Esophagus (tissue), 2 donors: ENCODE measurements at regions not wholly inside any gene's neighbourhood (a gene's known extent, or its start where the extent isn't known, plus 50 kb on each side); places are given as distances from the start of the nearest gene placed in this dataset.

Experiments
- H3K27ac ChIP-seq, 2 donors: one replicate each; pipeline ENCODE4 v1.5.1; 2013; ENCODE audit warnings: low read depth in 2 of 2, mild to moderate bottlenecking in 2 of 2, inconsistent platforms in 1 of 2, low read length in 1 of 2, moderate library complexity in 1 of 2
- H3K27me3 ChIP-seq, 2 donors: one replicate each; pipeline ENCODE4 v1.6.1; 2013; ENCODE audit warnings: low read length in 2 of 2, control low read depth in 1 of 2, mild to moderate bottlenecking in 1 of 2; ENCODE audit not compliant: insufficient read depth in 2 of 2, control insufficient read depth in 1 of 2
- H3K36me3 ChIP-seq, 2 donors: one replicate each; pipeline ENCODE4 v1.6.1; 2013; ENCODE audit warnings: low read length in 1 of 2; ENCODE audit not compliant: control insufficient read depth in 2 of 2, insufficient read depth in 2 of 2
- H3K4me1 ChIP-seq, 2 donors: one replicate each; pipeline ENCODE4 v1.6.1; 2013; ENCODE audit warnings: low read length in 1 of 2; ENCODE audit not compliant: control insufficient read depth in 2 of 2, insufficient read depth in 2 of 2
- H3K4me3 ChIP-seq, 2 donors: one replicate each; pipeline ENCODE4 v1.5.1; 2013; ENCODE audit warnings: low read length in 2 of 2, mild to moderate bottlenecking in 2 of 2, low read depth in 1 of 2, moderate library complexity in 1 of 2
- H3K9me3 ChIP-seq, 2 donors: one replicate each; pipeline ENCODE4 v1.6.1; 2013; ENCODE audit warnings: mild to moderate bottlenecking in 2 of 2, low read depth in 1 of 2, low read length in 1 of 2, moderate library complexity in 1 of 2; ENCODE audit not compliant: control insufficient read depth in 2 of 2, insufficient read depth in 1 of 2
- WGBS, 2 donors: extraction: QIAGEN DNeasy Blood & Tissue Kit; methylation state at CpG; one replicate each; pipeline ENCODE4 v1.1.7; 2013; 5-methylcytosine and 5-hydroxymethylcytosine counted together
- donor health status: healthy with polysubstance abuse.
- donor health status: Bipolar disorder and iron deficiency.

DNA sequence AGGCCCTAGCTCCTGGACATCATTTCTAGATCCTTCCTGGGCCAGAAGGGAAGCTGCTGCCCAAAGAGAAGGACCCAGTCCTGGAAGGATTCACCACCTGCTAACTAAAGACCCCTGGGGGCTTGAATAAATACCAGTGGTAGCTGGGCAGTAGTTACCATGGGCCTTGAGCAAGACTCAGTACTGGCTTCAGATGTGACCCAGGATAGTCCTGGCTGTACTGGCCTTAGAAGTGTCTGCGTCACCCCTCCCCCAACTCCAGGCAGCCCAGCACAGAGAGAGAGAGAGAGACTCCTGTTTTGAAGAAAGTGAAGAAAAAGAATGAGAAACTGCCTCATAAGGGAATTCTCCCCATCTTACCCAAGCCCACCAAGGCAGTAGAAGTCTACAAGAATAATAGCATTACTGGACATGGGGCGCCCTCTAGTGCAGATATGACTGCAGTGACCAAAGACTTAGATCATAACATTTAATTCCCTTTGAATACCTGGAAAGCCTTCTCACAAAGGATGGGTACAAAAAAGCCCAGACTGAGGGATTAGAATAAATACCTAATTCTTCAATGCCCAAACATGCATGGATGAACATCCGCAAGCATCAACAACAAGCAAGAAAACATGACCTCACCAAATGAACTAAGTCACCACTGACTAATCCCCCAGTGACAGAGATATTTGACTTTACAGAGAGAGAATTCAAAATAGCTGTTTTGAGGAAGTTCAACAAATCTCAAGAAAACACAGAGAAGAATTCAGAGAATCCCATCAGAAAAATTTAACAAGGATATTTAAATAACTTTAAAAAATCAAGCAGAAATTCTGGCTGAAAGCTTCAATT is 171.8 kb downstream of the HNRNPD start:
- no peak overlapping the region for H3K27ac ChIP-seq
- H3K36me3 ChIP-seq: no peaks in the 10 kb centered on the region
- H3K4me1 ChIP-seq: no peaks in the 10 kb centered on the region
- H3K9me3 ChIP-seq: no peaks in the 10 kb centered on the region
- H3K4me3 ChIP-seq: no peak overlapping the region
- WGBS, 2 donors: 53% methylated on average over 3 of the region's 3 CpGs
- H3K27me3 ChIP-seq: no peaks in the 10 kb centered on the region

DNA sequence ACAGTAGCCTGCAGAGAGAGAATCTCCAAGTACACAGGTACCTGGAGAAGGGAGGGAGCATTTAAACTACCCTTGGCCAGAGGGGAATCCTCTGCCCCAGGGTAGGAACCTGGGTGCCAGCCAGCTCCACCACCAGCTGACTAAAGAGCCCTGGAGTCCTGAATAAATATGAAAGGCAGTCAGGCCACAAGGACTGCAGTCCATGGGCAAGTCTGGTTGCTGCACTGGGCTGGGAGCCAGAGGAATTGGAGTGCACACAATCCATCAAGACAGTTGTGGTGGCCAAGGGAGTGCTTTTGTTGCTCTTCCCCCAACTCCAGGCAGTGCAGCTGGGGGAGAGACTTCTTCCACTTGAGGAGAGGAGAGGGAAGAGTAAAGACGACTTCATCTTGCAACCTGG is 172.5 kb downstream of the HNRNPD start:
- Histone ChIP-seq H3K4me1 (no peaks in the 10 kb centered on the region), H3K27ac (no peak overlapping the region), H3K9me3 (no peaks in the 10 kb centered on the region), H3K27me3 (no peaks in the 10 kb centered on the region), H3K36me3 (no peaks in the 10 kb centered on the region), H3K4me3 (no peak overlapping the region)
- 62 to 96% methylated on average over 1 of the region's 1 CpG for WGBS, 2 donors

DNA sequence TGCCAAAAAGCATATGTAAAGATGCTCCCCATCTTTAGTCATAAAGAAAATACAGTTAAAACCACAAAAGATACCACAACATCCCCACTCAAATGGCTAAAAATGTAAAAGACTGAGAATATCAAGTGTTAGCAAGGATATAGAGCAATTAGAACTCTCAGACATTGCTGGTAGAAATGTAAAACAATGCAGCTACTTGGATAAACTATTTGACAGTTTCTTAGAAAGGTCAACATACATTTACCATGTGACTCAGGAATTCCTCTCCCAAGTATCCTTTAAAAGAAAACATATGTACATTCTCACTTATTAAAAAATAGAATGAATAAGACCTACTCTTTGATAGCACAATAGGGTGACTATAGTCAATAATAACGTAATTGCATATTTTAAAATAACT is 173.7 kb downstream of the HNRNPD start:
- Histone ChIP-seq H3K4me3 (no peak overlapping the region), H3K36me3 (no peaks in the 10 kb centered on the region), H3K4me1 (no peaks in the 10 kb centered on the region), H3K27me3 (no peaks in the 10 kb centered on the region), H3K9me3 (no peaks in the 10 kb centered on the region), H3K27ac (no peak overlapping the region)
- WGBS, 2 donors: 73 to 76% methylated on average over 1 of the region's 1 CpG

DNA sequence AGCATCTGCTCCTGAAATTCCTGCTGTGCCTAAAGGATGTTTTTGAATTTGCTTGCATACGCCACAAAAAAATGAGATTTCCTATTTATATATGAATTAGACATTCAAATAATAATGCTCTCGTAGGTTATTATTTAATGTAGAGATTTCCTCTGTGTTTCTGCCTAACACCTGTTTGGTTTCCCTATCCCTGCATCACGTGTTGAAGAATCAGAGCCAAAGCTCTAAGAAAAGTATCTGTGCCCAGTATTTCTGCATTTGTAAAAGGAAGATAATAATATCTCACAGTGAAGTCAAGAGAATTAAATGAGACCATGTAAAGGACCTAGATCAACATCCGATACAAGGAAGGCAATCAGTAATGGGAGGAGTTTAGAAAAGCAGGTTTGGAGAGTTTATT is 179.5 kb downstream of the HNRNPD start:
- Histone ChIP-seq H3K4me3 (no peak overlapping the region), H3K27me3 (no peaks in the 10 kb centered on the region), H3K27ac (no peak overlapping the region), H3K36me3 (no peaks in the 10 kb centered on the region), H3K9me3 (no peaks in the 10 kb centered on the region), H3K4me1 (no peaks in the 10 kb centered on the region)
- 62 to 73% methylated on average over 4 of the region's 4 CpGs for WGBS, 2 donors

DNA sequence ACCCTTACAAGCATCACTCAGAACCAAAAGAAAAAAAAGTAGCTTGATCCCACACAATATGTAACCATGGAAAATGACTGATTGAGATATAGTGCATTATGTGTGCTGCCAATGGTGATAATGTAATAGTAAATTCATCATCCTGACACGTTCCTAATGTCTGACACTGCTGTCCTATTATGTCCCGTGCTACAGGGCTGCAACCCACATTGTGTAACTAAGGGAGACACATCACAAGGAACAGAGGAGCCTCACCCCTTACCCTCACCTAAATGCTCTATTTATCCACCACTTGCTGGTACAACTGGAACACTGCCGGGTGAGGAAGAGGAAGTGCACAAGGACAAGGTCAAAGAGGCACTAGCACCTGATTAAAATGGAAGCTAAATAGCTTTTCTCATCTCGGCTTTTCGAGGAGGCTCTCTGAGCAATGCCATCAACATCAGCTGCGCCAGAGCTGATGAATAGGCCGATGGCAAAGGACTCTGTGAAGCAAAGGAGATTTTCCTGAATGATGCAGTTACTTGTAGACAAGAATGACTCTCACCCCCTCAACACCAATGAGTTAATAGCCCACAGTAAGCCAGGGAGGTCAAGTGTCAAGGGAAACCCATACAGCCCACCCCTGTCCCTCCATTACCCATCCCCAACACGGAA is 181.6 kb downstream of the HNRNPD start:
- H3K27ac ChIP-seq: no peak overlapping the region
- H3K9me3 ChIP-seq: no peaks in the 10 kb centered on the region
- no peaks in the 10 kb centered on the region for H3K4me1 ChIP-seq
- WGBS, 2 donors: 59 to 65% methylated on average over 8 of the region's 8 CpGs
- H3K36me3 ChIP-seq: no peaks in the 10 kb centered on the region
- H3K27me3 ChIP-seq: no peaks in the 10 kb centered on the region
- no peak overlapping the region for H3K4me3 ChIP-seq

DNA sequence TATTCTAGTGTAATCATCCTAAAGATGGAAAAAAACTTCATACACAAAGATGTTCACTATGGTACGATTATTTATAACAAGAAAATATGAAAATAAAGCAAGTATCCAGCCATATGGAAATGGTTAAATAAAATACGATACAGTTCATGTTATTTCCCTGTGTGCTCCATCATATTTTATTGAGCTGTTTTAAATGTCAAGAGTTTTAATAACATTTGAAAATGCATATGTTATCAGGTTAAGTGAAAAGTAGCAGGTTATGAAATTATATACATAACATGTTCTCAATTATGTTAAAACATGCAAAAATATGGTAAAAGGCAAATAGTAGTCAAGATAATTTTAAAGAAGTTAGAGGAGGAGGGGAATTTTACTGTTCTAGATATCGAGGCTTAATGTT is 192.0 kb downstream of the HNRNPD start:
- Histone ChIP-seq H3K27me3 (no peaks in the 10 kb centered on the region), H3K9me3 (peaks cover 0 to 6% of the 10 kb centered on the region in 2 donors), H3K4me1 (no peaks in the 10 kb centered on the region), H3K36me3 (no peaks in the 10 kb centered on the region), H3K4me3 (no peak overlapping the region), H3K27ac (no peak overlapping the region)
- WGBS, 2 donors: 83 to 87% methylated on average over 3 of the region's 3 CpGs

DNA sequence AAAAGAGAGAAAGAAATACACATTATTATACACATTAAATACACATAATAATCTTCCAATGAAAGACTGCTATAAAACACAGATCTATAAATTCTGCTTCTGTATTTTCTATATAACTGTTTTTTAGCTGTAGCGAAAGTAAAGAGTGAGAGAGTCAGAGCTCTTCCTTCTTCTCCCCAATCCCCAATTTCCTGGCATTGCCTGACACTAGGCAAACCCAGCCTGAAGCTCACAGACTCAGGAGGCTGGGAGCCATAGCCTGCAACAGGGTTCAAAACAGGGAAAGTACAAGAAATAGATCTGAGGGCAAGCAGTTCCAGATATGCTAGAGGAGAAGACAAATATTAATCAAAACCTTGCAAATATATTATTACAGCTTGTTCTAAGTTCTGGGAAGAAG is 201.6 kb downstream of the HNRNPD start:
- H3K4me3 ChIP-seq: no peak overlapping the region
- 84 to 88% methylated on average over 1 of the region's 1 CpG for WGBS, 2 donors
- H3K9me3 ChIP-seq: peaks cover 3 to 5% of the 10 kb centered on the region in 2 donors
- H3K4me1 ChIP-seq: no peaks in the 10 kb centered on the region
- no peaks in the 10 kb centered on the region for H3K36me3 ChIP-seq
- H3K27ac ChIP-seq: no peak overlapping the region
- H3K27me3 ChIP-seq: no peaks in the 10 kb centered on the region

DNA sequence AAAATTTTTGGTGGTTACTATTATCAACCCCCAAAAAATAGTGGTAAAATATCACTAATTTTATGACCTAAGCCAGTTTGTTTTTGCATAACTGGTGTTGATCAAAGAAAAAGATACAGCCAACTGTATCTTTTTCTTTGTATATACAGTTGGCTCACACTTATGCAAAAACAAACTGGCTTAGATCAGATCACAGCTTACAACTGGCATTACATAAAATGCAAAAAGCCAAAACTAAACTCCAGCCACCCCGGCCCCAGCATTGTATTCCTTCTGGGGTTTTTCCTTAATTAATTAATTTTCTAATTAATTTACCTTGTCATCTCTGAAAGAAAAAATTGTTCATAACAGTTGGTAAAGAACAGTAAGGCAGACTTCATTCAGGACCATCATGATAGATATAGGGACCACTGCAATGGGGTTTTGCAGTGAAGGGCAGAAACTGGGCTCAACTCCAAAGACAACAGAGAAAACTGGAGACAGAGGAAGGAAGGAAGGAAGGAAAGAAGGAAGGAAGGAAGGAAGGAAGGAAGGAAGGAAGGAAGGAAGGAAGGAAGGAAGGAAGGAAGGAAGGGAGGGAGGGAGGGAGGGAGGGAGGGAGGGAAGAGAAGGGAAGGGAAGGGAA is 202.1 kb downstream of the HNRNPD start:
- Histone ChIP-seq H3K27ac (no peak overlapping the region), H3K4me1 (no peaks in the 10 kb centered on the region), H3K4me3 (no peak overlapping the region), H3K27me3 (no peaks in the 10 kb centered on the region), H3K9me3 (peaks cover 3 to 5% of the 10 kb centered on the region in 2 donors), H3K36me3 (no peaks in the 10 kb centered on the region)
- 37 to 61% methylated on average over 1 of the region's 1 CpG for WGBS, 2 donors

DNA sequence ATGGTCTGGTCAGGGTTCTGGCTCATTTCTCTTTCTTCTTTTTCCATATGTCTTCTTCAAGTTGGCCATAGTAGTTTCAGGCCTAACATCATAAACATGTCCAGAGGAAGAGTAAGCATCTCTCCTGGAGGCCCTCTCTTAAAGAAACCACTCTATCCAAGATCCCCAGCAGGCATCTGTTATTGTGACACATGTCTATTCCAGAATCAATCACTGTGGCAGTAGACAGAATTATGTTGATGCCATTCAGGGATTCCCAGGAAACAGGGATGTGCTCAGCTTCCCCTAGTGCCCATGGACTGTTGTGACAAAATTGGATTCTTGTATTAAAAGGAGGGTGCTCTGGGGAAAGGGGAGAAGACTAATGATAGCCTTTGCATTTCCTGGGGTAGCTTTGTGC is 224.0 kb downstream of the HNRNPD start:
- Histone ChIP-seq H3K4me3 (no peak overlapping the region), H3K36me3 (no peaks in the 10 kb centered on the region), H3K9me3 (no peaks in the 10 kb centered on the region), H3K4me1 (no peaks in the 10 kb centered on the region), H3K27ac (no peak overlapping the region), H3K27me3 (no peaks in the 10 kb centered on the region)
